Calu3 (cell line): ENCODE measurements at regions not wholly inside any gene's neighbourhood (a gene's known extent, or its start where the extent isn't known, plus 50 kb on each side); places are given as distances from the start of the nearest gene placed in this dataset.

Experiments used
- BruUV-seq: library from RNA; stranded (reverse); fragments of 400-500 nt; replicated peaks from 2 replicates; lab custom pipeline; 2021; lab: Mats Ljungman, UMichigan
- CTCF ChIA-PET: fragments of 300-600 bp; sonication (Branson Sonifier 250); formaldehyde crosslinking; loops from one replicate; lab custom pipeline; 2022; ENCODE audit warnings: antibody characterized with exemption; lab: Charles Lee
- DNase-seq: peaks from one replicate; pipeline ENCODE4 v3.0.0; 2022
- H3K27ac Mint-ChIP-seq: one replicate; pipeline ENCODE4 v1.8.0; 2022; ENCODE audit warnings: mixed read lengths; ENCODE audit not compliant: unreplicated experiment
- H3K27me3 Mint-ChIP-seq: one replicate; pipeline ENCODE4 v1.8.0; 2022; ENCODE audit warnings: mixed read lengths; ENCODE audit not compliant: unreplicated experiment
- H3K36me3 Mint-ChIP-seq: one replicate; pipeline ENCODE4 v1.8.0; 2022; ENCODE audit warnings: mild to moderate bottlenecking, moderate library complexity, mixed read lengths; ENCODE audit not compliant: insufficient read depth, unreplicated experiment
- H3K4me1 Mint-ChIP-seq: one replicate; pipeline ENCODE4 v1.8.0; 2022; ENCODE audit warnings: mild to moderate bottlenecking, low read depth, mixed read lengths; ENCODE audit not compliant: unreplicated experiment
- H3K4me3 Mint-ChIP-seq: one replicate; pipeline ENCODE4 v1.8.0; 2022; ENCODE audit warnings: mild to moderate bottlenecking, low read depth, moderate library complexity, mixed read lengths; ENCODE audit not compliant: unreplicated experiment
- H3K9me3 Mint-ChIP-seq: one replicate; pipeline ENCODE4 v1.8.0; 2022; ENCODE audit warnings: low read depth, mixed read lengths; ENCODE audit not compliant: unreplicated experiment
- intact Hi-C: fragments of 100-400 bp; cut with micrococcal nuclease; formaldehyde crosslinking; loops from one replicate; pipeline ENCODE4 v1.10.0; 2022; ENCODE audit not compliant: unreplicated experiment
- TF ChIP-seq, protein P1 (sequence below): fragments of 200-600 bp; IDR thresholded peaks from one replicate; pipeline ENCODE4 v1.8.0; 2022; ENCODE audit warnings: antibody characterized with exemption; ENCODE audit not compliant: unreplicated experiment

DNA sequence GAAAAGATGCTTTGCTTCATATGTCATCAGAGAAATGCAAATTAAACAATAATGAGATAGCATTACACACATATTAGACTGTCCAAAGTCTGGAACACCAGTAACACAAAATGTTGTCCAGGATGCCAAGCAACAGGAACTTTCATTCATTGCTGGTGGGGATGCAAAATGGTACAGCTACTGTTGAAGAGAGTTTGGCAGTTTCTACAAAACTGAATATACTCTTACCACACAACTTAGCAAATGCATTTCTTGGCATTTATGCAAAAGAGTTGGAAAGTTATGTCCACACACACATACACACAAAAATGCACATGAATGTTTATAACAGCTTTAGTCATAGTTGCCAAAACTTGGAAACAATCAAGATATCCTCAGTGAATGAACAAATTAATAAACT, 195.2 kb upstream of the MME start:
- H3K27ac Mint-ChIP-seq, result no peak overlapping the region
- intact Hi-C loops, result no loop called here
- H3K27me3 Mint-ChIP-seq, result no peaks in the 10 kb centered on the region
- CTCF ChIA-PET, result no interaction called here
- TF ChIP-seq, protein P1, sequence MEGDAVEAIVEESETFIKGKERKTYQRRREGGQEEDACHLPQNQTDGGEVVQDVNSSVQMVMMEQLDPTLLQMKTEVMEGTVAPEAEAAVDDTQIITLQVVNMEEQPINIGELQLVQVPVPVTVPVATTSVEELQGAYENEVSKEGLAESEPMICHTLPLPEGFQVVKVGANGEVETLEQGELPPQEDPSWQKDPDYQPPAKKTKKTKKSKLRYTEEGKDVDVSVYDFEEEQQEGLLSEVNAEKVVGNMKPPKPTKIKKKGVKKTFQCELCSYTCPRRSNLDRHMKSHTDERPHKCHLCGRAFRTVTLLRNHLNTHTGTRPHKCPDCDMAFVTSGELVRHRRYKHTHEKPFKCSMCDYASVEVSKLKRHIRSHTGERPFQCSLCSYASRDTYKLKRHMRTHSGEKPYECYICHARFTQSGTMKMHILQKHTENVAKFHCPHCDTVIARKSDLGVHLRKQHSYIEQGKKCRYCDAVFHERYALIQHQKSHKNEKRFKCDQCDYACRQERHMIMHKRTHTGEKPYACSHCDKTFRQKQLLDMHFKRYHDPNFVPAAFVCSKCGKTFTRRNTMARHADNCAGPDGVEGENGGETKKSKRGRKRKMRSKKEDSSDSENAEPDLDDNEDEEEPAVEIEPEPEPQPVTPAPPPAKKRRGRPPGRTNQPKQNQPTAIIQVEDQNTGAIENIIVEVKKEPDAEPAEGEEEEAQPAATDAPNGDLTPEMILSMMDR, result no peak
- peaks cover 10% of the 10 kb centered on the region for H3K9me3 Mint-ChIP-seq
- H3K36me3 Mint-ChIP-seq, result no peaks in the 10 kb centered on the region
- H3K4me1 Mint-ChIP-seq, result no peaks in the 10 kb centered on the region
- BruUV-seq, result no TSS peak
- H3K4me3 Mint-ChIP-seq, result no peak overlapping the region
- DNase-seq, result no peak

- BruUV-seq, result no TSS peak
- no peaks in the 10 kb centered on the region for H3K4me1 Mint-ChIP-seq
- H3K27ac Mint-ChIP-seq, result no peak overlapping the region
- no peak for DNase-seq
- no peaks in the 10 kb centered on the region for H3K36me3 Mint-ChIP-seq
- TF ChIP-seq, protein P1, result no peak
- H3K9me3 Mint-ChIP-seq, result peaks cover 14% of the 10 kb centered on the region
- intact Hi-C loops, result no loop called here
- CTCF ChIA-PET, result interaction anchor here (0.5 kb wide), 1 partner anchor 534 kb away, joined by 3 read pairs; no protein-coding TSS in a partner anchor
- H3K27me3 Mint-ChIP-seq, result no peaks in the 10 kb centered on the region
- no peak overlapping the region for H3K4me3 Mint-ChIP-seq
Observed at GRCh38 chr3:154875142-154875541, 205.0 kb upstream of the MME start.

GRCh38 chr3:154872696-154873095, 207.4 kb upstream of the MME start:
- no peak overlapping the region for H3K4me3 Mint-ChIP-seq
- CTCF ChIA-PET, result no interaction called here
- no peaks in the 10 kb centered on the region for H3K27me3 Mint-ChIP-seq
- peaks cover 14% of the 10 kb centered on the region for H3K9me3 Mint-ChIP-seq
- H3K36me3 Mint-ChIP-seq, result no peaks in the 10 kb centered on the region
- intact Hi-C loops, result no loop called here
- H3K27ac Mint-ChIP-seq, result no peak overlapping the region
- DNase-seq, result no peak
- BruUV-seq, result no TSS peak
- TF ChIP-seq, protein P1, result no peak
- H3K4me1 Mint-ChIP-seq, result no peaks in the 10 kb centered on the region

- no peak for DNase-seq
- no TSS peak for BruUV-seq
- no peaks in the 10 kb centered on the region for H3K36me3 Mint-ChIP-seq
- CTCF ChIA-PET, result no interaction called here
- TF ChIP-seq, protein P1, result no peak
- H3K27me3 Mint-ChIP-seq, result no peaks in the 10 kb centered on the region
- H3K27ac Mint-ChIP-seq, result no peak overlapping the region
- H3K4me1 Mint-ChIP-seq, result no peaks in the 10 kb centered on the region
- intact Hi-C loops, result no loop called here
- H3K4me3 Mint-ChIP-seq, result no peak overlapping the region
- H3K9me3 Mint-ChIP-seq, result peaks cover 14% of the 10 kb centered on the region
Observed at GRCh38 chr3:154872074-154872473, 208.0 kb upstream of the MME start.
